HG03064 (cell line): ENCODE measurements at regions not wholly inside any gene's neighbourhood (a gene's known extent, or its start where the extent isn't known, plus 50 kb on each side); places are given as distances from the start of the nearest gene placed in this dataset.
"Not testable (repeated sequence)": the region's sequence is repeated elsewhere in the genome, so short reads cannot be mapped to it uniquely, and the experiment has no call there.

ENCODE experiments used
- ATAC-seq: cut with Tn5 transposase; IDR thresholded peaks from one replicate; pipeline ENCODE4 v1.9.1; 2021; ENCODE audit warnings: low read depth; ENCODE audit not compliant: unreplicated experiment

DNA sequence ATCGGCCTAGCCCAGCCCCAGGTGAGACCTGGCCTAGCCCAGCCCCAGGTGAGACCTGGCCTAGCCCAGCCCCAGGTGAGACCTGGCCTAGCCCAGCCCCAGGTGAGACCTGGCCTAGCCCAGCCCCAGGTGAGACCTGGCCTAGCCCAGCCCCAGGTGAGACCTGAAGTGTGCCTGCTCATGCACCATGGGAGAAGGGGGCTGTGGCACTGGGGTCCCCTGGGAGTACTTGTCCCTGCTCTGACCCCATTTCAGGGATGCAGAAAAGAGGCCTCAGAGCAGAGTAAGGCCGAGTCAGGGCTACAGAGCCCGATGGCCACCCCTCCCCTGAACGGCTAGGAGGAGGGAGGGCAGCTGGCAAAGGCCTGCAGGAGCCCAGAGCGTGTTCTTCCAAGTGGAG is 129.6 kb downstream of the CRYBB2 start:
- not testable (repeated sequence) for ATAC-seq

- ATAC-seq, result no peak
These were observed 131.1 kb downstream of the CRYBB2 start for GRCh38 chr22:25350551-25350971.

GRCh38 chr22:25351631-25352293 is 132.3 kb downstream of the CRYBB2 start:
- no peak for ATAC-seq

DNA sequence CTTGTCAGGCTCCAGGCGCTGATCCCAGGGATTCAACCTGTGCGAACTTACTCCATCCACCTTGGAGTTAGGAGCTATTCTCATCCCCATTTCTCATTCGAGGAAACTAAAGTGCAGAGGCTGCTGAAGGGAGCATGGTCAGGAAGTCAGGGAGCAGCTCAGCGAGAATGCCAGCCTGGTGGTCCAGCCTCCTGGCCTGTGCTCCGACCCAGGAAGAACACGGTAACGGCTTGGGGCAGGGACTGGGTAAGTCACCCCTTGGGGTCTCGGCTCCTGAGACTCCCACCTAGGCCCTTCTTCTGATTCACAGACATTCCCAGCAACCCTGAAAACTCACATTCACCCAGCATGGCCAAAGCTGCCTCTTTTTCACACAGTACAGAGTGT is 132.8 kb downstream of the CRYBB2 start:
- ATAC-seq, result no peak

DNA sequence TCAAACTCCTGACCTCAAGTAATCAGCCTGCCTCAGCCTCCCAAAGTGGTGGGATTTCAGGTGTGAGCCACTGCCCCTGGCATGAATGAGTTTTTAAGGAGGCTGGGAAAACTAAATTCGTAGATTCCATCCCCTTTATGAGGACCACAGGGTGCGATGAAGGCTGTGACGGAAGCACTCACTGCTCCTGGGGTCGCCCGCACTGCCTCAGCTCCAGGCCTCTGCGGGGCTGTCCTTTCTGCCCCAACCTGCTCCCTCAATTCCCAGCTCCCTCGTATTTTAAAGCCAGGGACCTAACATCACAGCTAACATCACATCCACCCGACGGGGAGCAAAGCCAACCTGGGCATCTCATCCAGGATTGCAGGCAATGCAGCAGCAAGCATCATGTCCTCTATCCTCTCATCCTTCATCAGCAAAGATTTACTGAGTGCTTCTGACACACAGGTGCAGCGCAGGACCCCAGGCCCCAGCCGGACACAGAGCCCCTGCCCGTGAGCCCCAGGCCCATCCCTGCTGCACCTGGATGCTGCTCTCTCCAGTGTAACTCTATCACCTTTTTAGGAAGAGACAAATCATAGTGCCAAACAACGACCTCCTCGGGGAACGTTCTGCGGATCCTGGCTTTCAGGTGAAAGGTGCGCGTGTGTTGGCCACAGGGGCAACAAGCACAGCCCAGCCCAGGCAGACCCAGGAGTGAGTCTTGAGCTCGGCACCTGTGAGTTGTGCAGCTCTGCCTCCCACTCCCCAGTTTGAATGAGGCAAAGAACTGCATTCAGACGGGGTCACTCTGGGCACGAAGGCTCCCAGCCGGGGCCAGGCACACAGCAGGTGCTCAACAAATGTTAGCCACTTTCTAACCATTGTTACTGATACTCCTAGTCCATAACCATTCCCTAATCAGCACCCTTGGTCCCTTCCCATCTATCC is 134.3 kb downstream of the CRYBB2 start:
- ATAC-seq, result no peak

DNA sequence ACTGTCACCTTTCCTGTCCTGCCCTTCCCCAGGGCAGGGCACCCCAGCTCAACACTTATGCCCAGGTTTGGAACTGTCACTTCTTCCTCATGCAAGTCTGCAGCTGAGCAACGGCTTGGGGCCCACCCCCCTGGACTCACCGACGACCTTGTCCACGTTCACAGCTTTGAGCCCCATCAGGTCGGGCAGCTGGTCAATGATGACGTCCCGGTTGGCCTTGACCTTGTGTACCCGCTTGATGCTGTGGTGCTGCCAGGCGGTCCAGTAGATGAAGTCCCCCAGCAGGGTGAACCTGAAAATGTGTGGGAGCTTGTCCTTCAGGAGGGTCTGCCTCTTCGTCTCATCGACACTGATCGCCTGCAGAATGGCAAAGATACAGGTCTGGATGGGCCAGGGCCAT is 135.0 kb downstream of the CRYBB2 start:
- ATAC-seq, result no peak

GRCh38 chr22:25357132-25357455 is 137.7 kb downstream of the CRYBB2 start:
- no peak for ATAC-seq

GRCh38 chr22:25357606-25358420 is 138.4 kb downstream of the CRYBB2 start:
- ATAC-seq, result no peak

GRCh38 chr22:25358421-25359170 is 139.2 kb downstream of the CRYBB2 start:
- ATAC-seq, result no peak

DNA sequence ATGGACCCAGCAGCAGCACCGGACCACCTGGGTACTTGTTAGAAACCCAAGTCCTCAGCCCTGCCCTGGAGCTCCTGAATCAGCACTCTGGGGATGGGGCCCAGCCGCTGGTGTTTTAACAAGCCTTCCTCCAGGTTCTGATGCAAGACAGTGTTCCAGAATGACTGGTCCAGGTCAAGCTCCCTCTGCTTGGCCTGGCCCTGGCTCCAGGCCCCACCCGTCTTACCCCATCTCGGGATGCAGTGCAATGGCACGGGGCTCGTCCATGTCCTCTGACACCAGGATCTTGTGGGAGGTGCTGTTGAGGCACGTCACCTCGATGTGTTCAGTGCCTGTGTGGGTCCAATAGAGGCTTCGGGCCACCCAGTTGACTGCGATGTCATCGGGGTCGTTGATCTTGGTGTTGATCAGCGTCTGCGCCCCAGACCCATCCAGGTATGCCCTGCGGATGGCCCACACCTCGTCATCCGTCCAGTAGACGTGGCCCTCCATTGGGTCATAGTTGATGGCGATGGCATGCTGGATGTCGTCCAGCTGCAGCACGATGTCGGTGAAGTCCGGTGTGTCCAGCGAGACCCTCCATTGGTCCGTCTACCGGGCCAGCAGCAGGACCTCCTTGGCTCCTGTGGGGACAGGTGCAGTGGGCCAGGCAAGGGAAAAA is 140.3 kb downstream of the CRYBB2 start:
- no peak for ATAC-seq

DNA sequence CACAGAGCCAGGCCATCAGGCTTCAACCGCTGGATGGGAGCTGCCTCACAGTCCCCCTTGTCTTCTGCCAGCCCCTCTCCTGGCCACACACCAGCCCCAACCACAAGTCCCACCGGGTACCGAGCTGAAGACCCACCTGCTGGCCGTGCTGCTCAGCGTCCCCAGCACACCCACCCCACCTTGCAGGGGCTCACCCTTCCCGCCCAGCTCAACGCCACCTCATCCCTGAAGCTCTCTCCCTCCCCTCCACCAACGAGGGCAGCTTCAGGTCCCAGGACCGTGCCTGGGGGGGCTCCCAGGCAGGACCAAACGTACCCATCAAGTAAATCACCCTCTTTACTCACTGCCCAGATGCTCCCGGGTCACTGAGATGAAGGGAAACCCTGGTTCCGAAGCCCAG is 141.0 kb downstream of the CRYBB2 start:
- no peak for ATAC-seq

DNA sequence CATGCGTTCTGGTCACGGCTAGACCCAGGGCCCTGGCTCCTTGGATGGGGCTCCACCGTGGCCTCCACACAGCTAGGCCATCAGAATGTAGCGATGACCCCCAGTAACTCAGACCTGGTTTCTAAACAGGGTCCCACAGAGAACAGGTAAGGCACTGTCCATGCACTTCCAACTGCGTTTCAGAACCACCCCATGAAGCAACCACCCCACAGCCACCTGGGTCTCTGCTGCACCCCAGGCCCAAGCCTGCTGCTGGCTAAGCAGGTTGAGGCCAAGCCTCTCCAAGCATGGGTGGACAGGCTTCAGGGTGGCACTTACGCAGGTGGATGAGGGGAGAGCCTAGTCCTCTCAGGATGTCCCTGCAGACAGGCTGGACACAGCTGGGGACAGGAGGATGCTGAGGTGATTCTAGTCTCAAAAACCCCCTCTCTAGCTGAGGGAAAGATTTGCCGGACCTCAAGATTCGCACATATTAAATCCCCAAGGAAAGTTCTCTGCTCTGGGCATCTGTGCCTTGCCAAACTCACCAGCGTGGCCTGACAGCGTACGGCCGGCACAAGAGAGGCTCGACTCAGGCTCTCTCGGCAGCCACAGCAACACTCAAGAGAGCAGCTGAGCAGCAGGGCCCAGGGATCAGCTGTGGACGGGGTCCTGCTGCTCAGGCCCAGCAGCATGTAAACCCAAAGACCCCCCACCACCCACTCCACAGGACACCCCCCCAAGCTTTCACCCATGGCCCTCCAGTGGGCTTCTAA is 141.6 kb downstream of the CRYBB2 start:
- ATAC-seq, result no peak

GRCh38 chr22:25361899-25362214 is 142.4 kb downstream of the CRYBB2 start:
- no peak for ATAC-seq

- ATAC-seq, result no peak
These were observed 142.9 kb downstream of the CRYBB2 start for GRCh38 chr22:25362215-25362882.

DNA sequence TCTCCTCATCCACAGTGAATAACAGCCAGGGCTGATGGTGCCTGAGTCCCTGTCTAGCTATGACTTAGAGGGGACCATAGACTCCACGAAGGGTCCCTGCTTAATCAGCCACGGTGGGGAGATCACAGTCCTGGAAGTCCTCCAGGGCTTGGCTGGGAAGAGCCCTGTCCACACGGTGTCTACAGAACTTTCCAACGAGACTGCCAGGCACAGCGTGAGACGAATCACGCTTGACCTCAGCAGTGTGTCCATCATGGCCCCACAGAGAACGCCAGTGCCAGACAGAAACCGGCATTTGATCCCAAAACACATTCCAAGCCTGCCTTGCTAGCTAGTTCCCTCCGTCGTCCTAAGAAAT is 143.4 kb downstream of the CRYBB2 start:
- ATAC-seq, result no peak

- ATAC-seq, result no peak
These were observed 144.0 kb downstream of the CRYBB2 start for GRCh38 chr22:25363474-25363873.

- ATAC-seq, result no peak
These were observed 144.8 kb downstream of the CRYBB2 start for GRCh38 chr22:25364281-25364680.

- no peak for ATAC-seq
These were observed 145.3 kb downstream of the CRYBB2 start for GRCh38 chr22:25364736-25365241.
